ENCODE measurements at regions not wholly inside any gene's neighbourhood (a gene's known extent, or its start where the extent isn't known, plus 50 kb on each side); places are given as distances from the start of the nearest gene placed in this dataset.

DNA sequence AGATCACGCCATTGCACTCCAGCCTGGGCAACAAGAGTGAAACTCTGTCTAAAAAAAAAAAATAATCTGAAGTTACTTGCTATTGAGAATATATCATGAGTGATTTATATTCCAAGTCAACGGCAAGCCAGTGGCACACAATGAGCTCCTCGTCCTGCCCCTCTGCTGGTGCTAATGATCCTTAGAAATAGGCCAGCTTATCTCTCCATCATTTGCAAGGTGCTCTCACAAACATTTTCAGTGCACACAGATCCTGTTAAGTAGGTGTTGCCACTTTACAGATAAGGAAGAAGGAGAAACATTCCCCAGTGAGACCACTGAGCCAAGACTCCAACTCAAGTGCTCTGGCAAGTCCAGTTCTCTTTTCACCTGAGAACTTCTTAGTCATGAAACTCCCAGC lies 91.3 kb upstream of the GPR45 start:
- Histone ChIP-seq H3K9me3 (ENCODE audit: control insufficient read depth in 1 of 2, low read length in 2 of 2) (no peaks in the 10 kb centered on the region), H3K27me3 (ENCODE audit: insufficient read depth, low read length) (peaks cover 3% of the 10 kb centered on the region), H3K27ac (ENCODE audit: low read depth, low read length) (no peak overlapping the region), H3K4me3 (ENCODE audit: low read length in 2 of 2) (no peak overlapping the region), H3K36me3 (ENCODE audit: insufficient read depth, low read length) (no peaks in the 10 kb centered on the region), H3K4me1 (ENCODE audit: insufficient read depth, low read length) (no peaks in the 10 kb centered on the region)
- ChIA-PET CTCF (ENCODE audit: partially characterized antibody) (no interaction called here), POLR2A (ENCODE audit: partially characterized antibody) (no interaction called here)
- Mint-ChIP-seq H3K27me3 (peaks cover 28 to 44% of the 10 kb centered on the region in 2 donors), H3K36me3 (no peaks in the 10 kb centered on the region), H3K4me1 (no peaks in the 10 kb centered on the region), H3K27ac (no peak overlapping the region), H3K4me3 (no peak overlapping the region), H3K9me3 (peaks cover 0 to 4% (median under 1%) of the 10 kb centered on the region in 8 donors)
- intact Hi-C loops (cut with micrococcal nuclease), result no loop called here
- DNase-seq, result no peak

DNA sequence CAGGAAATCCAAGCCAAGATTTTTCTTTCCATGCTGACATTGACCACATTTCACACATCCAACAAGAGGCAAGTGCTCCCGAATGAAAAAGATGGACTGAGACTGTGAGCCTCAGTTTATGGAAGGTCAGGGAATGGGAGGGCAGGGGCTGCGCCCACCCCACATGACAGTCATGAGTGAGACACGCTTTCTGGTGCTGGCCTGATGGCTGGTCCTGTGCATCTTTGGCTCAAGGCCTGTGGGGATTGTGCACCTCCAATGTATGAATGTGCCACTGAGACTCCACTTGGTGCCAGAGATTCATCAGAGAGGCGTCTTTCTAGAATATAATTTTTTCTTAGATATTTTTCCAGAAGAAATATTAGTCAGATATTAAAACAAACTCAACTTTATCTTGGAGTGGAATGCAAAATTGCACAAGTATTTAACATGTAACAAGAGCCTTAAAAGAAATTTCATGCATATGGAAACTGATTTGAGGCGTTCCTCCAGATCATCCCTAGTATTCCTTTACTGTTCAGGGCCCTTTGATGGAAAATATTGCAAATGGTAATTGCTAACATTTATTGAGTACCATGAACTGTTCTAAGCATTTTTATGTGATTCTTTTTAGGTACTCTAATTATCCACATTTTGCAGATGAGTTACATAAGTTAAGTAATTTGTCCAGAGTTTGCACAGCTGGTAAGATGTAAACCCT lies 87.3 kb upstream of the GPR45 start:
- Mint-ChIP-seq H3K4me3 (no peak overlapping the region), H3K9me3 (peaks cover 2 to 30% (median 22%) of the 10 kb centered on the region in 8 donors), H3K4me1 (no peaks in the 10 kb centered on the region), H3K27ac (no peak overlapping the region), H3K27me3 (peaks cover 10 to 20% of the 10 kb centered on the region in 2 donors), H3K36me3 (no peaks in the 10 kb centered on the region)
- H3K27ac ChIP-seq (ENCODE audit: low read depth, low read length), result no peak overlapping the region
- CTCF ChIA-PET (ENCODE audit: partially characterized antibody), result no interaction called here
- H3K27me3 ChIP-seq (ENCODE audit: insufficient read depth, low read length), result no peaks in the 10 kb centered on the region
- no peak overlapping the region for H3K4me3 ChIP-seq (ENCODE audit: low read length in 2 of 2)
- H3K36me3 ChIP-seq (ENCODE audit: insufficient read depth, low read length), result no peaks in the 10 kb centered on the region
- H3K9me3 ChIP-seq (ENCODE audit: control insufficient read depth in 1 of 2, low read length in 2 of 2), result no peaks in the 10 kb centered on the region
- DNase-seq, result no peak
- intact Hi-C loops (cut with micrococcal nuclease), result no loop called here
- H3K4me1 ChIP-seq (ENCODE audit: insufficient read depth, low read length), result no peaks in the 10 kb centered on the region
- POLR2A ChIA-PET (ENCODE audit: partially characterized antibody), result no interaction called here

DNA sequence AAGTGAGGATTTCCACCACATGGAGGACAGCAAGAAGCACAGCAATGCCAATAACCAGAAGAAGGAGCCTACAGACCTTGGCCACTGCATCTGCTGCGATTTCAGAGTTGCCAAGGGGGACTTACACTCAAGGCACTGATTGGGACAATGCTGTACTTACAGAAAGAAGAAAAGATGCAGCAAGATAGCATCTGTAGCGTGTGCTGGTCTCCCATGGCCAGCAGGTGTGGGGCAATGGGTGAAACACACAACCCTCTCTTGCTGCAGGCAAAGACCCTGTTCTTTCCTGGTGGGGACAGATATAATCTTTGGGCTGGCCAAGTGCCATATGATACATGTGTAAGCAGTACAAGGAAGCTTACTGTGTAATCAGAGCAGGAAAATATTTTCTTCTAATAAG lies 85.4 kb upstream of the GPR45 start:
- Histone ChIP-seq H3K4me3 (ENCODE audit: low read length in 2 of 2) (no peak overlapping the region), H3K27me3 (ENCODE audit: insufficient read depth, low read length) (no peaks in the 10 kb centered on the region), H3K9me3 (ENCODE audit: control insufficient read depth in 1 of 2, low read length in 2 of 2) (no peaks in the 10 kb centered on the region), H3K27ac (ENCODE audit: low read depth, low read length) (no peak overlapping the region), H3K36me3 (ENCODE audit: insufficient read depth, low read length) (no peaks in the 10 kb centered on the region), H3K4me1 (ENCODE audit: insufficient read depth, low read length) (no peaks in the 10 kb centered on the region)
- Mint-ChIP-seq H3K4me3 (no peak overlapping the region), H3K27ac (no peak overlapping the region), H3K27me3 (peaks cover 4 to 16% of the 10 kb centered on the region in 2 donors), H3K9me3 (peaks cover 2 to 30% (median 22%) of the 10 kb centered on the region in 8 donors), H3K36me3 (no peaks in the 10 kb centered on the region), H3K4me1 (no peaks in the 10 kb centered on the region)
- intact Hi-C loops (cut with micrococcal nuclease), result no loop called here
- CTCF ChIA-PET (ENCODE audit: partially characterized antibody), result no interaction called here
- DNase-seq, result no peak
- POLR2A ChIA-PET (ENCODE audit: partially characterized antibody), result no interaction called here

DNA sequence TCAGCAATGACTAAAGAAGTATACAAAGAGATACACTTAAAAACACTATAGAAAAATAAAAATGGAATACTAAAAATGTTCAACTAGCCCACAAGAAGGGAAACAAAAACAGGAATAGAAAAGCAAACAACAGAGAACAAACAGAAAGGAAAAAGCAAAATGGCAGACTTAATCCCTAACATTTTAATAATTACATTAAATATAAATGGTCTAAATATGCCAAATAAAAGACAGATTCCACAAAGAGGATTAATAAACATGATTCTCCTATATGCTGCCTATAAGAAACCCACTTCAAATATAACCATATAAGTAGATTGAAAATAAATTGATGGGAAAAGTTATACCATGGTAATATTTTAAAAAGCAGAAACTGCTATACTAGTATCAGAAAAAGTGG lies 83.5 kb upstream of the GPR45 start:
- Mint-ChIP-seq H3K4me1 (no peaks in the 10 kb centered on the region), H3K4me3 (no peak overlapping the region), H3K27me3 (peaks cover 4 to 6% of the 10 kb centered on the region in 2 donors), H3K27ac (no peak overlapping the region), H3K36me3 (no peaks in the 10 kb centered on the region), H3K9me3 (peaks cover 2 to 31% (median 22%) of the 10 kb centered on the region in 8 donors)
- intact Hi-C loops (cut with micrococcal nuclease), result no loop called here
- CTCF ChIA-PET (ENCODE audit: partially characterized antibody), result no interaction called here
- H3K27me3 ChIP-seq (ENCODE audit: insufficient read depth, low read length), result no peaks in the 10 kb centered on the region
- no peak overlapping the region for H3K27ac ChIP-seq (ENCODE audit: low read depth, low read length)
- DNase-seq, result no peak
- no peaks in the 10 kb centered on the region for H3K9me3 ChIP-seq (ENCODE audit: control insufficient read depth in 1 of 2, low read length in 2 of 2)
- POLR2A ChIA-PET (ENCODE audit: partially characterized antibody), result no interaction called here
- no peak overlapping the region for H3K4me3 ChIP-seq (ENCODE audit: low read length in 2 of 2)
- no peaks in the 10 kb centered on the region for H3K4me1 ChIP-seq (ENCODE audit: insufficient read depth, low read length)
- H3K36me3 ChIP-seq (ENCODE audit: insufficient read depth, low read length), result no peaks in the 10 kb centered on the region

DNA sequence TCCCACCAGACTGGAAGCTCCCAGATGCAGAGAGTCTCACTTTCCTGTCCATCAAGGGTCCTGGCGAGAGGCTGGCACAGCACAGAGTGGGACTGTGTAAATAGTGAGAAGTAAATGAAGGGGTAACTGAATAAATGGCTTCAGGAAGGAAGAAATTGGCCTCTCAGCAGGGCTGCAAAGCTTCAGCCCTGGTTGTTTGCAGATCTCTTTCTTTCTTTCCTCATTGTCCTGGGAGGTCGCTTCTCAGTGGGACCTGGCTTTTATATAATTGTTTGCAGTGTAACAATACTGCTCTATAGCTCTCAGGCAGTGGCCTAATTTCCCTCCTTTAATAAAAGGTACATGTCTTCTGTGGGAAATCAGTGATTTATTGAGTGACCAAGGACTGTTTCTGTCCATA lies 74.9 kb upstream of the GPR45 start:
- Histone ChIP-seq H3K36me3 (ENCODE audit: insufficient read depth, low read length) (no peaks in the 10 kb centered on the region), H3K9me3 (ENCODE audit: control insufficient read depth in 1 of 2, low read length in 2 of 2) (no peaks in the 10 kb centered on the region), H3K27me3 (ENCODE audit: insufficient read depth, low read length) (no peaks in the 10 kb centered on the region), H3K4me3 (ENCODE audit: low read length in 2 of 2) (no peak overlapping the region), H3K27ac (ENCODE audit: low read depth, low read length) (no peak overlapping the region), H3K4me1 (ENCODE audit: insufficient read depth, low read length) (no peaks in the 10 kb centered on the region)
- Mint-ChIP-seq H3K27ac (no peak overlapping the region), H3K4me3 (no peak overlapping the region), H3K9me3 (peaks cover 0 to 3% (median 0%) of the 10 kb centered on the region in 8 donors), H3K27me3 (peaks cover 3 to 7% of the 10 kb centered on the region in 2 donors), H3K4me1 (no peaks in the 10 kb centered on the region), H3K36me3 (no peaks in the 10 kb centered on the region)
- intact Hi-C loops (cut with micrococcal nuclease), result no loop called here
- CTCF ChIA-PET (ENCODE audit: partially characterized antibody), result interaction anchor here (0.8 kb wide), 1 partner anchor 52 kb away, joined by 3 read pairs; no protein-coding TSS in a partner anchor
- POLR2A ChIA-PET (ENCODE audit: partially characterized antibody), result no interaction called here
- DNase-seq, result no peak

DNA sequence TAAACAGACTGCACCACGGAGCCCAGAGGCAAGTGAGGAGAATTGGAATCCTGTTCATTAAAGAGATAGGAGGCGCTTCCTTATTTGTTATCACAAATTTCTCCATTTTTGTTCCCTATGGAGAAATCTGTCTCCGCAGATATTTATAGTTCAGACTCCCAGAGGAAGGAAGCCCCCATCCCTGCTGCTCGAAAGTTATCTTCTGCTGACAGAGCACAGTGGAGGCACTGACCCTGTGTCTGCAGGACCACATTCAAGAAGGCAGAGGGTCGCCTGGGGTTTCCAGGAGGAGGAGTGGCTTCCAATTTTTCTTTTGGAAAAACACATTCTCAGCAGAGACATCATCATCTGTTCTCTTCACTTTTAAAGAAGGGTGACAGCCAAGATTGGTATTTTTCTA lies 73.0 kb upstream of the GPR45 start:
- Histone ChIP-seq H3K27me3 (ENCODE audit: insufficient read depth, low read length) (no peaks in the 10 kb centered on the region), H3K9me3 (ENCODE audit: control insufficient read depth in 1 of 2, low read length in 2 of 2) (no peaks in the 10 kb centered on the region), H3K36me3 (ENCODE audit: insufficient read depth, low read length) (no peaks in the 10 kb centered on the region), H3K4me3 (ENCODE audit: low read length in 2 of 2) (no peak overlapping the region), H3K27ac (ENCODE audit: low read depth, low read length) (no peak overlapping the region), H3K4me1 (ENCODE audit: insufficient read depth, low read length) (no peaks in the 10 kb centered on the region)
- H3K27ac Mint-ChIP-seq, result no peak overlapping the region
- intact Hi-C loops (cut with micrococcal nuclease), result no loop called here
- no peaks in the 10 kb centered on the region for H3K36me3 Mint-ChIP-seq
- DNase-seq, result no peak
- ChIA-PET POLR2A (ENCODE audit: partially characterized antibody) (no interaction called here), CTCF (ENCODE audit: partially characterized antibody) (no interaction called here)
- peaks cover 0 to 3% (median 0%) of the 10 kb centered on the region in 8 donors for H3K9me3 Mint-ChIP-seq
- H3K27me3 Mint-ChIP-seq, result peaks cover 7 to 8% of the 10 kb centered on the region in 2 donors
- H3K4me1 Mint-ChIP-seq, result no peaks in the 10 kb centered on the region
- no peak overlapping the region for H3K4me3 Mint-ChIP-seq

DNA sequence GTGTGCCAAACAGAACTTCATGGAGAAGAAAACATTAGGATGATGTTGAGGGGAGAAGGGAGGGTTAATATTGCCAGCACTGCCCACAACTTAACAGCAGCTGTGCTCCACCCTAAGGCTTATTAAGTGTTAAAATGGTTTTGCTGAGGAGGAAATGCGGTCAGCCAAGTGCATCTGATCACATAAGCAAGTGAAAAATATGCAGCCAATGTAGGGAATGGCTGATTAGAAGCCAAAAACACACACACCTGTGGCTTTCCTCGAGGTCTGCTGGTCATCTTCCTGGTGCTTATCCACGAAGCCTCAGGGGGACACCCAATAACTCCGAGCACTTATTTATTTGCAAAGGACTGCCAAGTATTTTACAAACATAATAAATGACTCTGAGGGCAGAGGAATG lies 66.3 kb upstream of the GPR45 start:
- Histone ChIP-seq H3K4me1 (ENCODE audit: insufficient read depth, low read length) (no peaks in the 10 kb centered on the region), H3K36me3 (ENCODE audit: insufficient read depth, low read length) (no peaks in the 10 kb centered on the region), H3K4me3 (ENCODE audit: low read length in 2 of 2) (no peak overlapping the region), H3K27ac (ENCODE audit: low read depth, low read length) (no peak overlapping the region), H3K9me3 (ENCODE audit: control insufficient read depth in 1 of 2, low read length in 2 of 2) (no peaks in the 10 kb centered on the region), H3K27me3 (ENCODE audit: insufficient read depth, low read length) (no peaks in the 10 kb centered on the region)
- ChIA-PET CTCF (ENCODE audit: partially characterized antibody) (no interaction called here), POLR2A (ENCODE audit: partially characterized antibody) (no interaction called here)
- no peak for DNase-seq
- Mint-ChIP-seq H3K36me3 (no peaks in the 10 kb centered on the region), H3K9me3 (peaks cover 0 to 3% (median 0%) of the 10 kb centered on the region in 8 donors), H3K27ac (no peak overlapping the region), H3K27me3 (peaks cover 4 to 18% of the 10 kb centered on the region in 2 donors), H3K4me1 (no peaks in the 10 kb centered on the region), H3K4me3 (no peak overlapping the region)
- intact Hi-C loops (cut with micrococcal nuclease), result no loop called here

DNA sequence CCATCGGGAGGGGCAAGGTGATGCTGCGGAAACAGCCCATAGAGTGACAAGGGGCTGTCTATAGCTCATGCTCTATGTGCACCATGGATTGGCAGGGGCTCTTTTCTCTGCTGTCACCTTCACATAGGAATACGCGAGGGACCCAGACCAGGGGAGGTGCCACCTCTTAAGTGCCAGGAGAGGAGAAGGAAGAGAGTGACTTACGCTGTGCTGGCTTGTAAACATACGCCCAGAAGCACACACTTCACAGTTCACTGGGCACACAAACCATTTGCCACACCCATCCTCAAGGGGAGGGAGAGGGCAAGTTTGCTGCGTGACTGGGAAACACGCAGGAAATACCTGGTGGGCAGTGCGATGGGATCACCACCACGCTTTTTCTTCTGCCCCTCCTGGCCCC lies 65.1 kb upstream of the GPR45 start:
- Mint-ChIP-seq H3K9me3 (peaks cover 0 to under 1% (median 0%) of the 10 kb centered on the region in 8 donors), H3K4me1 (no peaks in the 10 kb centered on the region), H3K27me3 (peaks cover 4 to 18% of the 10 kb centered on the region in 2 donors), H3K27ac (no peak overlapping the region), H3K36me3 (no peaks in the 10 kb centered on the region), H3K4me3 (no peak overlapping the region)
- ChIA-PET POLR2A (ENCODE audit: partially characterized antibody) (no interaction called here), CTCF (ENCODE audit: partially characterized antibody) (no interaction called here)
- Histone ChIP-seq H3K4me1 (ENCODE audit: insufficient read depth, low read length) (no peaks in the 10 kb centered on the region), H3K27me3 (ENCODE audit: insufficient read depth, low read length) (no peaks in the 10 kb centered on the region), H3K36me3 (ENCODE audit: insufficient read depth, low read length) (no peaks in the 10 kb centered on the region), H3K27ac (ENCODE audit: low read depth, low read length) (no peak overlapping the region), H3K4me3 (ENCODE audit: low read length in 2 of 2) (no peak overlapping the region), H3K9me3 (ENCODE audit: control insufficient read depth in 1 of 2, low read length in 2 of 2) (no peaks in the 10 kb centered on the region)
- intact Hi-C loops (cut with micrococcal nuclease), result no loop called here
- no peak for DNase-seq

Data from CD4-positive, alpha-beta memory T cell (primary cell).